Ecto neural progenitor cell (in vitro differentiated cells): ENCODE measurements at regions not wholly inside any gene's neighbourhood (a gene's known extent, or its start where the extent isn't known, plus 50 kb on each side); places are given as distances from the start of the nearest gene placed in this dataset.
"Not testable (repeated sequence)": the region's sequence is repeated elsewhere in the genome, so short reads cannot be mapped to it uniquely, and the experiment has no call there.

Experiments used
- DNase-seq: peaks from one replicate; pipeline ENCODE4 v3.0.0-alpha.2; 2018; ENCODE audit warnings: low spot score

- no peak for DNase-seq
Observed at GRCh38 chr3:69485489-69485888, 99.6 kb upstream of the FRMD4B start.

GRCh38 chr3:69484507-69485393, 98.9 kb upstream of the FRMD4B start:
- DNase-seq = no peak

GRCh38 chr3:69483449-69483848, 97.6 kb upstream of the FRMD4B start:
- DNase-seq = no peak

GRCh38 chr3:69480986-69481385, 95.1 kb upstream of the FRMD4B start:
- DNase-seq = not testable (repeated sequence)

DNA sequence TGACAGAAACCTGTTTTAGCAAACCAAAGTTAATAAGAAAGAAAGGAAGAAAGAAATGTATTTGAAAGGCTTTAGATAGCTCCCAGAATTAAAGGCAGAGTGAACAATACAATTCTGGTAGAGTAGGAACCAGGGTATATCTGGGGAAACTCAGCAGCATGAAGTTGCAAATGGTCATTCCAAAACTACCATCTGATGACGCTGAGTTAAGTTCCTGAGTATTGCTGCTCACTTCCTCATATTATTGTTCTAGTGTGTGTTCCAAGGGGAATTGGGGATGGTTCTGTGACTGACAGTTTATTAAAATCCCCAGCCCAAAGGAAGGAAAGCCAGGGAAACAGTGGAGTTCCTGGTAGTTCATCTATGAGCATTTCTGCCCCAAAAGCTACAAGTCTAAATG, 88.3 kb upstream of the FRMD4B start:
- no peak for DNase-seq

GRCh38 chr3:69472093-69472492, 86.2 kb upstream of the FRMD4B start:
- DNase-seq = no peak

DNA sequence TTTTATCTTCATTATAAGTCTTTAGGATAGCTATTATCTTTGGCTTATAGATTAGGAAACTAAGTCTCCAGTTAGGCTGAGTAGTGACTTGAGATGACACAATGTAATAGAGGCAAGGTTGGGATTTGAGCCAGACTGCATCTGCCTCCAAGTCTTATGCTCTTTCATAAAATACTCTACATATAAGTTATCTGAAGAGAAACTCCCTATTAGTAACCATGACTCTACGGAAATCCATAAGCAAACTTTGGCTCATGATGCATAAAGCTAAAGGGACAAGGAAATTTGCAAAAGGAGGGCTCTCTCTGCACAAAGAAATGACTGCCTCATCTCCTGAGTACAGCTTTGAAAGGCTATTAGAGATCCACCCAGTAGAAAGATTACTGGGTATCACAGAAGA, 77.6 kb upstream of the FRMD4B start:
- DNase-seq = no peak

DNA sequence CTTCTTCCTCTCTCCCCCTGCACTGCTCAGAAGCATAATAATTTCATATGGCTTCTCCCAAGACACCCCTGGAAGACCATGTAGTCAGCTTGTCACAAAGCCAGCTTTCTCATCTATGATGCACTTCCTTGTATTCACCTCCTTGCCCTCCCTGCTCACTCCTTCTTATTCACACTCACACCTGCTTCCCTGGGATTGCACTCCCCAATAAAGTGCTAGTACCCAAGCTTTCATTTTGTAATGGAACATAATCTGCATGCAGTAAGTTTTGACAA, 76.9 kb upstream of the FRMD4B start:
- no peak for DNase-seq

DNA sequence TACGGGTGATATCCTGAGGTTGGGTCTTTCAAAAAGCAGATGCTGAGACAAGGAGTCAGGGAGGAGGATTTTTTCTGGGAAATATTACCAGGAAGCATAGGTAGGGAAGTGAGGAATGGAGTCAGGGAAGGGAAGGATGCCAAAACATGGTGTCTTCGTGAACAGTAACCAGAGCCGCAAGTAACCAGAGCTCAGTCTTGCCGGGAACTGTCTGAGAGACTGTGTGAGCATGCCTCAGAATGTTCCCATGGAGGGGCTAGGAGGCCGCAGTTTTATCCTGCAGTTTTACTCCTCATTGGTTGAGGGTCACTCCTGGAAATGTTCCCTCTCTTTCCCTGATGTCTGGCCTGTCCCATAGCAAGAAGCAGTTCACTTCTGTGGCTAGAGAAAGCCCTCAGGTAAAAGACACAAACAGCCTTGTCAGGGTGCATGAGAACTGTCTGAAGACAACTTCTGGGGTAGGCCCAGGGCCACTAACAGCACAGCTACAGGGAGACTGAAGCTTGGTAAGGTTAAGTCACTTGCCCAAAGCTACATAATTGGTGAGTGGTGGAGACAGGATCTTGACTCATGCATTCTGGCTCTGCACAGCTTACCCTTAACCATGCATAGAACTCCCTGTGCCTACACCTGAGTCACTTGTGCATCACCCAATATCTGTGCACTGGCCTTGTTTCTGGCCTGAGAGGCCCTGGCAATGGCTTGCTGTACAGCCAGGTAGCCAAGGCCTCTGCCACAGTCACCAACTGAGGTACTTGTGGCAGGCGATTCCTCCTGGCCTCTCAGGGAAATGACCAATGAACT, 76.3 kb upstream of the FRMD4B start:
- DNase-seq = no peak

GRCh38 chr3:69460034-69460433, 74.1 kb upstream of the FRMD4B start:
- no peak for DNase-seq

GRCh38 chr3:69458803-69459365, 73.0 kb upstream of the FRMD4B start:
- no peak for DNase-seq

GRCh38 chr3:69456631-69457030, 70.7 kb upstream of the FRMD4B start:
- no peak for DNase-seq

DNA sequence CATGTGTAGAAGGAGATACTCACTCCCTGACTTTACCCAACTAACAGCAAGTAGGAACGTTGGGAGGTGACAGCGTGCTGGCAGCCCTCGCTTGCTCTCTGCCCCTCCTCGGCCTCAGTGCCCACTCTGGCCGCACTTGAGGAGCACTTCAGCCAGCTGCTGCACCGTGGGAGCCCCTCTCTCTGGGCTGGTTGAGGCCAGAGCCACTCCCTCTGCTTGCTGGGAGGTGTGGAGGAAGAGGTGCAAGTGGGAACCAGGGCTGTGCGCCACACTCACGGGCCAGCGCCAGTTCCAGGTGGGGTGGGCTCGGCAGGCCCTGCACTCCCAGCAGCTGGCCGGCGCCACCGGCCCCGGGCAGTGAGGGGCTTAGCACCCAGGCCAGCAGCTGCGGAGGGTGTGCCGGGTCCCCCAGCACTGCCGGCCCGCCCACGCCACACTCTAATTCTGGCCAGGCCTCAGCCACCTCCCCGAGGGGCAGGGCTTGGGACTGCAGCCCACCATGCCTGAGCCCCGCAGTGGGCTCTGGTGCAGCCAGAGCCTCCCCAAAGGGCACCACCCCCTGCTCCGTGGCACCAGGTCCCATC, 68.4 kb upstream of the FRMD4B start:
- DNase-seq = no peak

DNA sequence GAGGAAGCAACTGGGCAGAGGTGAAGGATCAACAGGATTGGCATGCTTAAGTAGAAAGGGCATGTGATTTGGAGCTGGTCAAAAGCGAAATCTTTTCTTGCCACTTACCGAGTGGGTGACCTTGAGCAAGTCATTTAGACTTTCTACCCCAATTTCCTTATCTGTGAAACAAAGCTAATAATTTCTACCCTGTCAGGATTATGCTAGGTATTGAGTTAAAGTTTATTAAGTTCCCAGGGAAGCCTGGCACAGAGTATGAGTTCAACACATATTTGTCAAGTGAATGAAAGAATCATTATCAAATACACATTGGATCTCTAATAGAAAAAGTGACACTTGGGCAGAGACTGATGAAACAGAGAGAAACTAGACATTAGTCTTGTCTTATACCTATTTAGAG, 66.4 kb upstream of the FRMD4B start:
- no peak for DNase-seq

DNA sequence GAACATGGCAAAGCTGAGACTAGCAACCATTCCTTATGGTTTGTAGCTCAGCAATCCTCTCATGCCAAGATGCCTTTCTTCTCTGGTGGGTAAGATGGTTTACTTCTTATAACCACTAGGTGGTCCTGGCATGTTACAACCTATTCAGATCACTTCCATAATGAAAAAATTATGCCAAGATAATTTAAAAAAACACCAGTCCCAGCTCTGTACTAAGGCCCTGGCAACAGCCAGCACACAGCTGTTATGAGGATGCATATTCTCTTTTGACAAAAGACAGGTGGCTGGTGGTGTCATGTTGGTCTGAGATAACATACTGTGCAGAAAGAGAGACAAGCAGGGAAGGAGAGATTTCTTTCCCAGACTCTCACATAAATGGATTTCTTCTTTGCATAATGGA, 65.7 kb upstream of the FRMD4B start:
- no peak for DNase-seq

GRCh38 chr3:69448877-69449276, 63.0 kb upstream of the FRMD4B start:
- no peak for DNase-seq

DNA sequence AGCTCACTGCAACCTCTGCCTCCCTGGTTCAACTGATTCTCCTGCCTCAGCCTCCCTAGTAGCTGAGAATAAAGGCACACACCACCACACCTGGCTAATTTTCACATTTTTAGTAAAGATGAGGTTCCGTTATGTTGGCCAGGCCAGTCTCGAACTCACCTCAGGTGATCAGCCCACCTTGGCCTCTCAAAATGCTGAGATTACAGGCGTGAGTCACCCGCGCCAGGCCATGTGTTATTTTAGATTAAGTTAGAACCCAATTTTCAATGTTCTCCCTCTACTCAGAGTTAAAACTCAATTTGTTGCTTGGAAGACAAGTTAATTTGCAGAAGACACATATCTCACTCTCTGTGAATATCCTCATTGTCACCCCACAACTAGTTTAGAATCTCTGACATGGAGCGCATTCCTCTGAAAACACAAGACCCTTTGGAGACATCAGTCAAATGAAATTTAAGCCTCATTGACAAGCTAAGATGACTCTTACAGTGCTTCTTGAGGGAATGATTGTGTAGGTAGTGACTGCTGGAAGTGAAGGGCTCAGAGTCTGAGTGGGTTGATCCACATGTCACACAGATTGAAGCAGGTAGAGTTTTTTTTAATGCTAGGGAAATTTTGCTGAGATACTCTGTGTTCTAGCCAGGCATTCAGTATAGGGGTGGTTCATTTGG, 60.6 kb upstream of the FRMD4B start:
- DNase-seq = no peak

- DNase-seq = no peak
Observed at GRCh38 chr3:69445498-69445897, 59.6 kb upstream of the FRMD4B start.

DNA sequence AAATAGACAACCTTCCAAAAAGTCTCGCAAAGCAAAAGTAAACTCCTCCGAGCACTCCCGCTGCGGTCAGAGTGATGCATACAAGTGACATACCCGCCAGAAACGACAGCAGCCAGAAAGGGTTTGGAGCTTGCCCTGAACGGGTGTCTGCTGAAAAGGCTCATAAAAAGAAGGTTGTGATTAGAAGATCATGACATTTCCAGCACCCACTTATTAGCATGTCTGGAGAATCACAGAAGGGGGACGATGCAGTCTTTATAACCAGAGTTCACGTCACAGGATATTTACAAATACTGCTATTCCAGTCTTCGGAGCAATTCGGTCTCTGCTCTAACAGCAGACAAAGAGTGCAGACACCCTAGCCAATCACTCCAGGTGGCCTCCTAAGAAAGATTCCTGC, 59.1 kb upstream of the FRMD4B start:
- no peak for DNase-seq

GRCh38 chr3:69443457-69443920, 57.6 kb upstream of the FRMD4B start:
- no peak for DNase-seq

GRCh38 chr3:69442771-69443311, 57.0 kb upstream of the FRMD4B start:
- DNase-seq = no peak

GRCh38 chr3:69441732-69442131, 55.8 kb upstream of the FRMD4B start:
- DNase-seq = no peak
